ENCODE measurements at regions not wholly inside any gene's neighbourhood (a gene's known extent, or its start where the extent isn't known, plus 50 kb on each side); places are given as distances from the start of the nearest gene placed in this dataset.

DNA sequence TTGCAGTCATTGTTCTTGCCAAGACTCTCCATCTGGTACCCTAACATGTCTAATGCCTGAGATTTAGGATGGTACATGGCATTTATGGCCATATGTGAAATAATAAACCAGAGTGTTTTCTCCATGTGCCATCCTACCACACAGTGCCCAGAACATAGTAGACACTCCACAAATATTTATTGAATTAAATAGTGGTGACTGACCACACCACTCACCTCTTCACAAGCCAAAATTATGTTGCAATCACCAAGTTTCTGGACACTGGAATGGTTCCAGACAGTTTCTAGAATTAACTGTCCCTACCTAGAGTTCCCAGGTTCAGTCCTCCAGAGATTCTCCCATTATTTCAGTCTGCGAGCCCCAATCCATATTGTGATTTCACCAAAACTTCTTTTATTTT, 427.3 kb downstream of the KIF16B start:
- H3K4me1 ChIP-seq (replicated peaks in 1 of 2; ENCODE audit: control insufficient read depth in 2 of 2, insufficient read depth in 2 of 2, low read length in 2 of 2): no peaks in the 10 kb centered on the region
- CTCF ChIA-PET (ENCODE audit: low intra/inter-chr PET ratio): no interaction called here
- ATAC-seq: no peak
- H4K20me1 ChIP-seq (replicated peaks; ENCODE audit: control insufficient read depth, insufficient read depth, low read length): no peaks in the 10 kb centered on the region
- no peak overlapping the region for H3K4me2 ChIP-seq (ENCODE audit: insufficient read depth, low read length)
- no peak overlapping the region for H2AFZ ChIP-seq (ENCODE audit: low read depth, low read length)
- no TSS peak for BruUV-seq (replicated peaks)
- FAIRE-seq: no peak
- H3K36me3 ChIP-seq (ENCODE audit: control insufficient read depth, insufficient read depth, low read length): no peaks in the 10 kb centered on the region
- H3K4me3 ChIP-seq: no peak overlapping the region
- no peaks in the 10 kb centered on the region for H3K9me3 ChIP-seq (replicated peaks; ENCODE audit: control insufficient read depth, insufficient read depth, low read depth, low read length)
- POLR2A ChIA-PET: no interaction called here
- H3K9ac ChIP-seq (ENCODE audit: insufficient read depth in 1 of 2, low read depth in 2 of 2, low read length in 2 of 2): no peak overlapping the region
- no peaks in the 10 kb centered on the region for H3K79me2 ChIP-seq (ENCODE audit: control insufficient read depth, insufficient read depth, low read length)
- intact Hi-C loops (cut with micrococcal nuclease) (no loop called here), in situ Hi-C loops (cut with MboI) (no loop called here)
- no peak for DNase-seq (ENCODE audit: extremely low read depth in 1 of 4, low spot score in 3 of 4)
- no peaks in the 10 kb centered on the region for H3K27me3 ChIP-seq (ENCODE audit: control insufficient read depth in 2 of 2, insufficient read depth in 2 of 2, low read length in 2 of 2)
- whole genome bisulfite sequencing (ENCODE audit: insufficient coverage, low coverage, missing lambda C conversion rate): 7% methylated on average over 1 of the region's 1 CpG
- TF ChIP-seq GTF2A2 (tag; IDR thresholded peaks at IDR 0.05): no peak
- TF ChIP-seq CBX2 (IDR thresholded peaks at IDR 0.05; ENCODE audit: insufficient read depth, low read length, poor library complexity, severe bottlenecking): no peak
- TF ChIP-seq RBM34 (IDR thresholded peaks at IDR 0.05; ENCODE audit: borderline replicate concordance, insufficient read depth, low read length): no peak
- TF ChIP-seq, protein P1, sequence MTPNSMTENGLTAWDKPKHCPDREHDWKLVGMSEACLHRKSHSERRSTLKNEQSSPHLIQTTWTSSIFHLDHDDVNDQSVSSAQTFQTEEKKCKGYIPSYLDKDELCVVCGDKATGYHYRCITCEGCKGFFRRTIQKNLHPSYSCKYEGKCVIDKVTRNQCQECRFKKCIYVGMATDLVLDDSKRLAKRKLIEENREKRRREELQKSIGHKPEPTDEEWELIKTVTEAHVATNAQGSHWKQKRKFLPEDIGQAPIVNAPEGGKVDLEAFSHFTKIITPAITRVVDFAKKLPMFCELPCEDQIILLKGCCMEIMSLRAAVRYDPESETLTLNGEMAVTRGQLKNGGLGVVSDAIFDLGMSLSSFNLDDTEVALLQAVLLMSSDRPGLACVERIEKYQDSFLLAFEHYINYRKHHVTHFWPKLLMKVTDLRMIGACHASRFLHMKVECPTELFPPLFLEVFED (CRISPR knock-in tag; conservative IDR thresholded peaks at IDR 0.05): no peak
- no peak overlapping the region for H3K27ac ChIP-seq (ENCODE audit: extremely low read depth, low read depth, low read length)
- H3K9me1 ChIP-seq (ENCODE audit: control insufficient read depth, insufficient read depth, low read length): no peaks in the 10 kb centered on the region

DNA sequence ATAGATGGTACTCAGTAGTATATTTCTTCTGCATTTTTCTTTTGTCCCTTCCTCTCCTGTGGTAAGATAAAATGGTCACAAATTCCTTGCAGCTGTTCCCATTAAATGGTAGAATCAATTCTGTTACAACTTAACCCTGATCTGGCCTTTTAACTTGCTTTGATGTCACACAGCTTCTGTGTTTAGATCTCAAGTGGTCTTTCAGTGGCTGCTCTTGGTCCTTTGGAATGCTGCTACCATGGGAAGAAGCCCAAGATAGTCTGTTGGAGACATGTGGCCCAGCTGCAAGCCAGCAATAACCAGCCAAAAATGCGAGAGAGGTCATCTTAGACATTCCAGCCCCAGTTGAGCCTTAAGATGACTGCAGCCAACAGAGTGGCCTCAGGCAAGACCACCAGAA, 429.7 kb downstream of the KIF16B start:
- DNase-seq (ENCODE audit: extremely low read depth in 1 of 4, low spot score in 3 of 4): no peak
- Histone ChIP-seq H4K20me1 (replicated peaks; ENCODE audit: control insufficient read depth, insufficient read depth, low read length) (no peaks in the 10 kb centered on the region), H2AFZ (ENCODE audit: low read depth, low read length) (no peak overlapping the region), H3K27ac (ENCODE audit: extremely low read depth, low read depth, low read length) (no peak overlapping the region), H3K27me3 (ENCODE audit: control insufficient read depth in 2 of 2, insufficient read depth in 2 of 2, low read length in 2 of 2) (no peaks in the 10 kb centered on the region), H3K4me1 (replicated peaks in 1 of 2; ENCODE audit: control insufficient read depth in 2 of 2, insufficient read depth in 2 of 2, low read length in 2 of 2) (no peaks in the 10 kb centered on the region), H3K36me3 (ENCODE audit: control insufficient read depth, insufficient read depth, low read length) (no peaks in the 10 kb centered on the region), H3K9ac (ENCODE audit: insufficient read depth in 1 of 2, low read depth in 2 of 2, low read length in 2 of 2) (no peak overlapping the region), H3K9me3 (replicated peaks; ENCODE audit: control insufficient read depth, insufficient read depth, low read depth, low read length) (no peaks in the 10 kb centered on the region), H3K9me1 (ENCODE audit: control insufficient read depth, insufficient read depth, low read length) (no peaks in the 10 kb centered on the region), H3K79me2 (ENCODE audit: control insufficient read depth, insufficient read depth, low read length) (no peaks in the 10 kb centered on the region), H3K4me2 (ENCODE audit: insufficient read depth, low read length) (no peak overlapping the region), H3K4me3 (no peak overlapping the region)
- BruUV-seq (replicated peaks): no TSS peak
- CTCF ChIA-PET (ENCODE audit: low intra/inter-chr PET ratio): no interaction called here
- no peak for ATAC-seq
- intact Hi-C loops (cut with micrococcal nuclease) (no loop called here), in situ Hi-C loops (cut with MboI) (no loop called here)
- POLR2A ChIA-PET: no interaction called here
- no peak for FAIRE-seq
- WGBS (ENCODE audit: insufficient coverage, low coverage, missing lambda C conversion rate): 0% methylated on average over 1 of the region's 1 CpG
- TF ChIP-seq EGR1 (conservative IDR thresholded peaks at IDR 0.05) (no peak), CBX8 (IDR thresholded peaks at IDR 0.05; ENCODE audit: borderline replicate concordance, extremely low read depth, low read depth, low read length, poor library complexity, severe bottlenecking) (no peak), LEF1 (IDR thresholded peaks at IDR 0.05) (no peak), UBTF (IDR thresholded peaks at IDR 0.05; ENCODE audit: borderline replicate concordance in 1 of 2, low read depth in 2 of 2, low read length in 2 of 2) (no peak), CCAR2 (IDR thresholded peaks at IDR 0.05; ENCODE audit: low read depth, low read length) (no peak)

All from K562 (cell line).